Esophagus muscularis mucosa (tissue), 4 donors: ENCODE measurements at regions not wholly inside any gene's neighbourhood (a gene's known extent, or its start where the extent isn't known, plus 50 kb on each side); places are given as distances from the start of the nearest gene placed in this dataset.

Experiments
- DNase-seq: peaks from one replicate; pipeline ENCODE4 v3.0.0-alpha.2; 2017; ENCODE audit errors: extremely low spot score
- H3K27ac ChIP-seq, 4 donors: fragments of 200-600 bp; sonication (generic); replicated peaks in 1 of 4; 1 replicate in 3 of 4; 2 replicates in 1 of 4; pipeline ENCODE4 v1.5.1; 2016 to 2019; ENCODE audit warnings: mild to moderate bottlenecking in 1 of 4
- H3K27me3 ChIP-seq, 4 donors: fragments of 200-600 bp; sonication (generic); one replicate each; pipeline versions ENCODE4 v1.5.1 to v1.6.0; 2016 to 2019
- H3K36me3 ChIP-seq, 4 donors: fragments of 200-600 bp; sonication (generic); one replicate each; pipeline ENCODE4 v1.5.1; 2016 to 2019
- H3K4me1 ChIP-seq, 4 donors: fragments of 200-600 bp; sonication (generic); one replicate each; pipeline ENCODE4 v1.5.1; 2016 to 2019
- H3K4me3 ChIP-seq, 4 donors: fragments of 200-600 bp; sonication (generic); 1 replicate in 2 of 4; 2 replicates in 2 of 4; pipeline ENCODE4 v1.5.1; 2016 to 2019; ENCODE audit warnings: mild to moderate bottlenecking in 4 of 4, moderate library complexity in 1 of 4
- H3K9me3 ChIP-seq, 4 donors: fragments of 200-600 bp; sonication (generic); 1 replicate in 3 of 4; 2 replicates in 1 of 4; pipeline ENCODE4 v1.5.1; 2016 to 2019
- EP300 ChIP-seq: sonication (generic); formaldehyde crosslinking; IDR thresholded peaks from one replicate; pipeline ENCODE4 v1.6.1; 2017; ENCODE audit warnings: antibody characterized with exemption
- POLR2A ChIP-seq: fragments of 450-650 bp; IDR thresholded peaks from one replicate; pipeline ENCODE4 v1.6.1; 2017; ENCODE audit warnings: antibody characterized with exemption, moderate library complexity, mild to moderate bottlenecking, low read depth
- POLR2AphosphoS5 ChIP-seq, 2 donors: sonication (generic); formaldehyde crosslinking; IDR thresholded peaks; one replicate each; pipeline ENCODE4 v1.6.1; 2017; ENCODE audit warnings: antibody characterized with exemption in 2 of 2
- WGBS: methylation state at CpG from one replicate; pipeline ENCODE4 v1.1.5; 2018; 5-methylcytosine and 5-hydroxymethylcytosine counted together
- intact Hi-C: fragments of 100-400 bp; cut with DNase I; formaldehyde crosslinking; loops from one replicate; pipeline ENCODE4 v1.15.1; 2023
- TF ChIP-seq, protein P1 (sequence below), 3 experiments: fragments of 200-600 bp in 2 of 3; fragments of 450-650 bp in 1 of 3; sonication (generic) in 2 of 3; IDR thresholded peaks; one replicate each; pipeline ENCODE4 v1.5.1; 2017 to 2019; ENCODE audit warnings: antibody characterized with exemption in 3 of 3, mild to moderate bottlenecking in 2 of 3, moderate library complexity in 1 of 3

- Histone ChIP-seq H3K9me3 (no peaks in the 10 kb centered on the region), H3K27ac (no peak overlapping the region), H3K4me1 (no peaks in the 10 kb centered on the region), H3K36me3 (no peaks in the 10 kb centered on the region), H3K4me3 (no peak overlapping the region), H3K27me3 (no peaks in the 10 kb centered on the region)
- intact Hi-C loops = no loop called here
- TF ChIP-seq POLR2A = no peak
- TF ChIP-seq EP300 = no peak
- no peak for TF ChIP-seq POLR2AphosphoS5 (IDR thresholded peaks at IDR 0.05)
- TF ChIP-seq, protein P1, sequence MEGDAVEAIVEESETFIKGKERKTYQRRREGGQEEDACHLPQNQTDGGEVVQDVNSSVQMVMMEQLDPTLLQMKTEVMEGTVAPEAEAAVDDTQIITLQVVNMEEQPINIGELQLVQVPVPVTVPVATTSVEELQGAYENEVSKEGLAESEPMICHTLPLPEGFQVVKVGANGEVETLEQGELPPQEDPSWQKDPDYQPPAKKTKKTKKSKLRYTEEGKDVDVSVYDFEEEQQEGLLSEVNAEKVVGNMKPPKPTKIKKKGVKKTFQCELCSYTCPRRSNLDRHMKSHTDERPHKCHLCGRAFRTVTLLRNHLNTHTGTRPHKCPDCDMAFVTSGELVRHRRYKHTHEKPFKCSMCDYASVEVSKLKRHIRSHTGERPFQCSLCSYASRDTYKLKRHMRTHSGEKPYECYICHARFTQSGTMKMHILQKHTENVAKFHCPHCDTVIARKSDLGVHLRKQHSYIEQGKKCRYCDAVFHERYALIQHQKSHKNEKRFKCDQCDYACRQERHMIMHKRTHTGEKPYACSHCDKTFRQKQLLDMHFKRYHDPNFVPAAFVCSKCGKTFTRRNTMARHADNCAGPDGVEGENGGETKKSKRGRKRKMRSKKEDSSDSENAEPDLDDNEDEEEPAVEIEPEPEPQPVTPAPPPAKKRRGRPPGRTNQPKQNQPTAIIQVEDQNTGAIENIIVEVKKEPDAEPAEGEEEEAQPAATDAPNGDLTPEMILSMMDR (IDR thresholded peaks at IDR 0.05) = no peak
- DNase-seq = no peak
- 30% methylated on average over 2 of the region's 2 CpGs for WGBS
These were observed 107.1 kb upstream of the PAXBP1 start for GRCh38 chr21:32878661-32879060.

- 84% methylated on average over 5 of the region's 5 CpGs for WGBS
- no peaks in the 10 kb centered on the region for H3K9me3 ChIP-seq
- no peak overlapping the region for H3K27ac ChIP-seq
- intact Hi-C loops = no loop called here
- H3K27me3 ChIP-seq = no peaks in the 10 kb centered on the region
- no peaks in the 10 kb centered on the region for H3K36me3 ChIP-seq
- TF ChIP-seq POLR2AphosphoS5 (IDR thresholded peaks at IDR 0.05) = no peak
- H3K4me3 ChIP-seq = no peak overlapping the region
- no peak for DNase-seq
- no peaks in the 10 kb centered on the region for H3K4me1 ChIP-seq
These were observed 109.9 kb upstream of the PAXBP1 start for GRCh38 chr21:32881458-32881857.

DNA sequence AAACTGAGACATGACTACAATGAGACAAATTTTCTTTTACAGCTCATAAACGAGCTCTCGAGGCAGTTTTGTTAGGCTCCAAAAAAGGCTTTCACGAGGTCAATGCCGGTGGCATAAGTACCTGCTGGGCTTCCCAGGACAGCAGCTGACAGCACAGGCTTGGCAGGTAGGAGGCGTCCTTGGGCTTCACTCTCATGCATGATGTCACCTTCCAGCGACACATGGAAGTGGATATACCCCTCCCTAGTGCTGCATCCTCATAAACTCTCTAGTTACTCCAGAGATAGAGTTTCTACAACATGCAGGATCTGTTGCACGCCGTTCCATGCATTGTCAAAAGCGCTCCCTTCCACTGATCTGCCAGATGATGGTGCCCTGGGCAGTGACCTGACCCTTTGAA is 112.5 kb upstream of the PAXBP1 start:
- H3K4me3 ChIP-seq = no peak overlapping the region
- intact Hi-C loops = no loop called here
- no peak for DNase-seq
- H3K27ac ChIP-seq = no peak overlapping the region
- TF ChIP-seq EP300 (no peak), POLR2AphosphoS5 (IDR thresholded peaks at IDR 0.05) (no peak), POLR2A (no peak)
- TF ChIP-seq, protein P1 (IDR thresholded peaks at IDR 0.05) = no peak
- H3K9me3 ChIP-seq = no peaks in the 10 kb centered on the region
- no peaks in the 10 kb centered on the region for H3K4me1 ChIP-seq
- no peaks in the 10 kb centered on the region for H3K36me3 ChIP-seq
- H3K27me3 ChIP-seq = no peaks in the 10 kb centered on the region
- WGBS = 69% methylated on average over 8 of the region's 9 CpGs

DNA sequence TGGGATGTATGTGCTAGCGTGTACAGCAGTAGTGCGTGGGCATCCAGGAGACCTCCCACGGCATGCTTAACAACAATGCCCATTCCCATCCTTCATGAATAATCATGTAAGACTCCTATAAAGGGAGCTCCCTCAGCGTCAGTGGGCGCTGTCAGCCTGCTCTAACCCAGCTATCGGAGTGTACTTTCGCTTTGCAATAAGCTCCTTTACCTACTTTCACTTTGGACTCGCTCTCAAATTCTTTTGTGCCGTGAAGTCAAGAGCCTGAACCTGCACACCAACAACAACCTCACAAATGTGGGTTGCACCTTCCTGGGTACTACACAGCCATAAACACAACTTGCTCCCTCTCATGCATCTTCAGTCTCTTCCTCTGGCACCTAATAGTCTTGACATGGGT is 114.8 kb upstream of the PAXBP1 start:
- no peaks in the 10 kb centered on the region for H3K9me3 ChIP-seq
- H3K4me3 ChIP-seq = no peak overlapping the region
- H3K27ac ChIP-seq = no peak overlapping the region
- no peaks in the 10 kb centered on the region for H3K27me3 ChIP-seq
- H3K4me1 ChIP-seq = no peaks in the 10 kb centered on the region
- intact Hi-C loops = no loop called here
- H3K36me3 ChIP-seq = no peaks in the 10 kb centered on the region
- WGBS = 86% methylated on average over 9 of the region's 9 CpGs
- TF ChIP-seq EP300 (no peak), POLR2A (no peak), POLR2AphosphoS5 (IDR thresholded peaks at IDR 0.05) (no peak)
- TF ChIP-seq, protein P1 (IDR thresholded peaks at IDR 0.05) = no peak
- no peak for DNase-seq

- no peak for DNase-seq
- intact Hi-C loops = no loop called here
- Histone ChIP-seq H3K4me1 (no peaks in the 10 kb centered on the region), H3K27ac (no peak overlapping the region), H3K36me3 (no peaks in the 10 kb centered on the region), H3K27me3 (no peaks in the 10 kb centered on the region), H3K4me3 (no peak overlapping the region), H3K9me3 (no peaks in the 10 kb centered on the region)
- TF ChIP-seq, protein P1 (IDR thresholded peaks at IDR 0.05) = no peak
- TF ChIP-seq POLR2AphosphoS5 (IDR thresholded peaks at IDR 0.05) (no peak), EP300 (no peak), POLR2A (no peak)
- WGBS = 44% methylated on average over 1 of the region's 1 CpG
These were observed 115.5 kb upstream of the PAXBP1 start for GRCh38 chr21:32887026-32887425.
